B cell (primary cell): ENCODE measurements at regions not wholly inside any gene's neighbourhood (a gene's known extent, or its start where the extent isn't known, plus 50 kb on each side); places are given as distances from the start of the nearest gene placed in this dataset.

Experiments
- EZH2 ChIP-seq: IDR thresholded peaks from 2 replicates; pipeline ENCODE4 v1.6.1; 2012; ENCODE audit warnings: borderline replicate concordance, low read depth, mild to moderate bottlenecking, moderate library complexity, low read length; ENCODE audit not compliant: insufficient read depth, poor library complexity, severe bottlenecking
- TF ChIP-seq, protein P1 (sequence below): fragments of 200-600 bp; IDR thresholded peaks from one replicate; pipeline ENCODE4 v1.8.0; 2022; ENCODE audit warnings: antibody characterized with exemption, mild to moderate bottlenecking

GRCh38 chr18:27382567-27383216 lies 197.6 kb upstream of the CHST9 start:
- TF ChIP-seq, protein P1, sequence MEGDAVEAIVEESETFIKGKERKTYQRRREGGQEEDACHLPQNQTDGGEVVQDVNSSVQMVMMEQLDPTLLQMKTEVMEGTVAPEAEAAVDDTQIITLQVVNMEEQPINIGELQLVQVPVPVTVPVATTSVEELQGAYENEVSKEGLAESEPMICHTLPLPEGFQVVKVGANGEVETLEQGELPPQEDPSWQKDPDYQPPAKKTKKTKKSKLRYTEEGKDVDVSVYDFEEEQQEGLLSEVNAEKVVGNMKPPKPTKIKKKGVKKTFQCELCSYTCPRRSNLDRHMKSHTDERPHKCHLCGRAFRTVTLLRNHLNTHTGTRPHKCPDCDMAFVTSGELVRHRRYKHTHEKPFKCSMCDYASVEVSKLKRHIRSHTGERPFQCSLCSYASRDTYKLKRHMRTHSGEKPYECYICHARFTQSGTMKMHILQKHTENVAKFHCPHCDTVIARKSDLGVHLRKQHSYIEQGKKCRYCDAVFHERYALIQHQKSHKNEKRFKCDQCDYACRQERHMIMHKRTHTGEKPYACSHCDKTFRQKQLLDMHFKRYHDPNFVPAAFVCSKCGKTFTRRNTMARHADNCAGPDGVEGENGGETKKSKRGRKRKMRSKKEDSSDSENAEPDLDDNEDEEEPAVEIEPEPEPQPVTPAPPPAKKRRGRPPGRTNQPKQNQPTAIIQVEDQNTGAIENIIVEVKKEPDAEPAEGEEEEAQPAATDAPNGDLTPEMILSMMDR: no peak
- no peak for TF ChIP-seq EZH2
